Liver (tissue), 3 donors: ENCODE measurements at regions not wholly inside any gene's neighbourhood (a gene's known extent, or its start where the extent isn't known, plus 50 kb on each side); places are given as distances from the start of the nearest gene placed in this dataset.

ENCODE experiments used
- CTCF ChIP-seq: fragments of 150-350 bp; IDR thresholded peaks from 2 replicates; pipeline ENCODE4 v1.5.1; 2017; ENCODE audit warnings: improper control_type of control experiment, low read depth, low read length; ENCODE audit not compliant: missing input control
- GABPA ChIP-seq, 2 donors: IDR thresholded peaks in 1 of 2; conservative IDR thresholded peaks in 1 of 2; 2 replicates each; pipeline ENCODE4 v1.6.1; 2016; ENCODE audit warnings: antibody characterized with exemption in 2 of 2, mild to moderate bottlenecking in 1 of 2, moderate library complexity in 1 of 2
- RAD21 ChIP-seq, 2 donors: IDR thresholded peaks; 2 replicates each; pipeline ENCODE4 v1.6.1; 2016; ENCODE audit warnings: antibody characterized with exemption in 2 of 2, mild to moderate bottlenecking in 2 of 2
- SP1 ChIP-seq: IDR thresholded peaks from 2 replicates; pipeline ENCODE4 v1.6.1; 2018; ENCODE audit warnings: antibody characterized with exemption, mild to moderate bottlenecking
- donor health status: healthy.
- donor health status: healthy.

GRCh38 chr10:3241274-3241921 lies 68.8 kb upstream of the PITRM1 start:
- TF ChIP-seq CTCF, result no peak
- no peak for TF ChIP-seq SP1
- no peak for TF ChIP-seq GABPA (IDR thresholded peaks at IDR 0.05 in 1 of 2, conservative IDR thresholded peaks at IDR 0.05 in 1 of 2)
- TF ChIP-seq RAD21 (IDR thresholded peaks at IDR 0.05), result no peak
